D721Med (cell line): ENCODE measurements at regions not wholly inside any gene's neighbourhood (a gene's known extent, or its start where the extent isn't known, plus 50 kb on each side); places are given as distances from the start of the nearest gene placed in this dataset.

Experiments
- DNase-seq: peaks from one replicate; pipeline ENCODE4 v3.0.0; 2011; ENCODE audit warnings: low spot score; ENCODE audit not compliant: insufficient read length
- FAIRE-seq: peaks from 2 replicates; lab custom pipeline; 2011; peaks lifted over from hg19 to GRCh38; lab: Jason Lieb, UNC
- TF ChIP-seq, protein P1 (sequence below): IDR thresholded peaks from 2 replicates; pipeline ENCODE4 v1.5.1; 2012; ENCODE audit warnings: mild to moderate bottlenecking, control low read depth; ENCODE audit not compliant: insufficient read depth; ENCODE audit errors: missing control alignments

- no peak for FAIRE-seq
- no peak for DNase-seq
- TF ChIP-seq, protein P1, sequence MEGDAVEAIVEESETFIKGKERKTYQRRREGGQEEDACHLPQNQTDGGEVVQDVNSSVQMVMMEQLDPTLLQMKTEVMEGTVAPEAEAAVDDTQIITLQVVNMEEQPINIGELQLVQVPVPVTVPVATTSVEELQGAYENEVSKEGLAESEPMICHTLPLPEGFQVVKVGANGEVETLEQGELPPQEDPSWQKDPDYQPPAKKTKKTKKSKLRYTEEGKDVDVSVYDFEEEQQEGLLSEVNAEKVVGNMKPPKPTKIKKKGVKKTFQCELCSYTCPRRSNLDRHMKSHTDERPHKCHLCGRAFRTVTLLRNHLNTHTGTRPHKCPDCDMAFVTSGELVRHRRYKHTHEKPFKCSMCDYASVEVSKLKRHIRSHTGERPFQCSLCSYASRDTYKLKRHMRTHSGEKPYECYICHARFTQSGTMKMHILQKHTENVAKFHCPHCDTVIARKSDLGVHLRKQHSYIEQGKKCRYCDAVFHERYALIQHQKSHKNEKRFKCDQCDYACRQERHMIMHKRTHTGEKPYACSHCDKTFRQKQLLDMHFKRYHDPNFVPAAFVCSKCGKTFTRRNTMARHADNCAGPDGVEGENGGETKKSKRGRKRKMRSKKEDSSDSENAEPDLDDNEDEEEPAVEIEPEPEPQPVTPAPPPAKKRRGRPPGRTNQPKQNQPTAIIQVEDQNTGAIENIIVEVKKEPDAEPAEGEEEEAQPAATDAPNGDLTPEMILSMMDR, result no peak
Observed at GRCh38 chr5:103444333-103445038, 118.1 kb downstream of the NUDT12 start.

DNA sequence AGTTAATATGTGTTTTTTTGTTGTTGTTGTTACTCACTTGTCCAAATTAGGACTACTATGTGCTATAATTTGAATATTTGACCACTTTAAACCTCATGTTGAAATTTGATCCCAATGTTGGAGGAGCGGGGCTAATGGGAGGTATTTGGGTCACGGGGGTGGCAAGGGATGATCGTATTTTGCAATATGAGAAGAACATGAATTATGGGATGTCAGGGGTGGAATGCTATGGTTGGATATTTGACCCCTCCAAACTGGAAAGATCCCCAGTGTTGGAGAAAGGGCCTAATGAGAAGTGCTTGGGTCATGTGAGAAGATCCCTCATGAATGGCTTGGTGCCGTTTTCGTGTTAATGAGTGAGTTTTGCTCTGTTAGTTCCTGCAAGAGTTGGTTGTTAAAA, 119.8 kb downstream of the NUDT12 start:
- no peak for DNase-seq
- no peak for FAIRE-seq
- TF ChIP-seq, protein P1, result no peak

- DNase-seq (no peak), FAIRE-seq (no peak)
- TF ChIP-seq, protein P1, result peak; percentile 5
Observed at GRCh38 chr5:103441523-103441922, 121.1 kb downstream of the NUDT12 start.

DNA sequence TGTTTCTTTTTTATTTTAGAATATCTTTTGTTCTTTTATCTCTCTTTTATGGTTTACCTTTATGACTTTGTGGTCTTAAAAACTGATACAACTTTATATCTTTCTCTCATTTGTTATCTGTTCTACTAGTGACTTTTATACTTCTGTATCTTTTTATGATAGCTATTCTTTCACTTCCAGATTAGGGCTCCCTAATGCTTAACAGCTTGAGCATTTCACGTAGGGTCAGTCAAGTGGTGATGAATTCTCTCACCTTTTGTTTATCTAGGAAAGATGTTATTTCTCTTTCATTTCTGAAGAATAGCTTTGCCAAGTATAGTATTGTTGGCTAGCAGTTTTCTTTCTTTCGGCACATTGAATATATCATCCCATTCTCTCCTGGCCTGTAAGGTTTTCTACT, 123.6 kb downstream of the NUDT12 start:
- no peak for DNase-seq
- FAIRE-seq, result no peak
- TF ChIP-seq, protein P1, result no peak

GRCh38 chr5:103436656-103437055, 125.9 kb downstream of the NUDT12 start:
- TF ChIP-seq, protein P1, result no peak
- no peak for DNase-seq
- no peak for FAIRE-seq

- no peak for FAIRE-seq
- DNase-seq, result no peak
- TF ChIP-seq, protein P1, result no peak
Observed at GRCh38 chr5:103436112-103436511, 126.5 kb downstream of the NUDT12 start.

DNA sequence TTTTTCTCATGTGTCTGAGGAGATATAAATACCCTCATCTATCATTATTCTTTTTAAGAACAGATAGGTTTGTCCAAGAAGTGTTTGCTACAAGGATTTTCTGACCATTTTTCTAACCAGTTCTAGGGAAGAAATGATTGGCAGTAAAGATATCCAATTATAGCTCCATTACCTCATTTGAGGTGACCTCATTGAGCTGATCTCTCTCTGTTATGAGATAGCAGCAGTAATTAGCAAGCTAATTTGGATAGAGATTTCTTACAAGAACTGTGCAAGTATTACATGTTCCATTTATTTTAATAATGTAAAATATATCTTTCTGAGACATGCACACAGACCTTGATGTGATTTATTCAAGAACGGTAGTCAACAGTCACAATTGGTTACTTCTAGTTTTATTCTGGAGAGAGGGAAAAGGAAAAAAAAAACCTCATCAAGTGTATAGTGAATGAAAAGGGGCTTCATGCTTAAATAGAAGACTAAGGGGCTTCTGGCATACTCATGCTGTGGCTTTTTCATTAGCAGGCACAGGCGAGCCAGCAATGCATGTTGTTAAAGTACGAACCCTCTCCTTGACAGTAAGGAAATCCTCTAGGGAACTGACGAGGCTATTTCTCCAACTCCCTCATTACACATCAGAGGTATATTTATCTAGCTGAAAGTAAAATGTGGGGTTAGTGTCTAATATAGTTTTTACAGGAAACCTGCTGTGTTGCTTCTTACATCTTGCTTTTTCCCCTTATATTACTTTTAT, 127.3 kb downstream of the NUDT12 start:
- DNase-seq, result no peak
- no peak for FAIRE-seq
- TF ChIP-seq, protein P1, result no peak
